ENCODE measurements at regions not wholly inside any gene's neighbourhood (a gene's known extent, or its start where the extent isn't known, plus 50 kb on each side); places are given as distances from the start of the nearest gene placed in this dataset.

DNA sequence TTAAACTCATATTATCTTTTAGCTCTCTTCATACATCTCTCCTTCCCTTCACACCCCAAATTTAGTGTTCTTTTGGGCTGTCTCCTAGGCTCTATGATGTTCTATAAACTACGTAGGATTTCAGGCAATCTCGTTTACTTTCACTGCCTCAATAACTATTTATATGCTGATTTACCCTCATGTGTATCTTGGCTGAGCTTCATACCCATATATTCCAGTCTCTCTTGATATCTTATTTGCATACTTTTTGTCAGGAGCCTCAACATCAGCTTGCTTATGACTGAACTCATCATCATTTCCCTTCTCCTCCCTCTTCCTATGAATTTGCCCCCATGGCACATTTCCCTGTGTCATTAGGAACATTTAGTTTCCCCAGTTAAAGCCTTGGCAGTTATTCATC, 262.1 kb upstream of the FBXO33 start:
- TF ChIP-seq CTCF (IDR thresholded peaks at IDR 0.05) (no peak), POLR2A (IDR thresholded peaks at IDR 0.05) (no peak)
